ENCODE measurements at regions not wholly inside any gene's neighbourhood (a gene's known extent, or its start where the extent isn't known, plus 50 kb on each side); places are given as distances from the start of the nearest gene placed in this dataset.

DNA sequence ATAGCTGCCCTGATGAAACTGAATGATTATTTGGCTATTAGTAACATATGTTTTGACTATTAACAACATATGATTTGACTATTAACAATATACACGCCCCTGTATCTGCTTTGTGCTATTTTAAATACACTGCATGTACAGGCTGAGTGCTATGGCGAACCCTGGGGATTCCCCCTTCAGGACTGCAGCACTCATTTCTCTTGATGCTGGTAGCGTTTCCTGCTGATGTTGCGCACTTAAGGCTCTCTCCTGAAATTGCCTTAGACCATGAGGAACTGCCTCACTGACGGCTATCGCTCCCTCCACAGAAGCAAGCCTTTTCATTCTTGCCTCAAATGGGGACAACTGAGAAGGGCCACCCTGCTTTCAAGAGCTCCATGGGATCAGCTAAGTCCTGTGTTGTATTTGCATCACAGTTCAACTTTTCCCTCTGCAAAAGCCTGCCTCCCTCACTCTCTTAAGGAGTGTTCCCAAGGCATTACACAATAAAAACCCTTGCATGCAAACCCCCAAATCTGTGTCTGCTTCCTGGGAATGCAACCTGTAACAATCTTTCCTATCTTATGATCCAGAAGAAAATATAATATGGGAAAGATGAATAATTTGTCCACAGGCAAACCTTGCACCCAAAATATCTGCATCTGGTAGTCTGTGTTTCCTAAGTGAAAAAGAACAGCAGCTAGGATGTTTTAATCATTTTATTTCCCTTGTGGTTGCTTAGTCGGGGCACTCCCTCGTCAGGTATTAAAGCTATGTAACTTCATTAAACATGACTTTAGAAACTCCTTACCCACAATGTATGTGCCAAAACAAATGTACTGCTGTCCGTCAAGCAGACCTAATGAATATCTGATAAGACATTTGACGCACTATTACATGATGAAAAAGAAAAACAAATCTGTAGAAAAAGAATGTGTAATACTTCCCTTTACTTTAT, 456.4 kb downstream of the COL12A1 start:
- TF ChIP-seq, protein P1, sequence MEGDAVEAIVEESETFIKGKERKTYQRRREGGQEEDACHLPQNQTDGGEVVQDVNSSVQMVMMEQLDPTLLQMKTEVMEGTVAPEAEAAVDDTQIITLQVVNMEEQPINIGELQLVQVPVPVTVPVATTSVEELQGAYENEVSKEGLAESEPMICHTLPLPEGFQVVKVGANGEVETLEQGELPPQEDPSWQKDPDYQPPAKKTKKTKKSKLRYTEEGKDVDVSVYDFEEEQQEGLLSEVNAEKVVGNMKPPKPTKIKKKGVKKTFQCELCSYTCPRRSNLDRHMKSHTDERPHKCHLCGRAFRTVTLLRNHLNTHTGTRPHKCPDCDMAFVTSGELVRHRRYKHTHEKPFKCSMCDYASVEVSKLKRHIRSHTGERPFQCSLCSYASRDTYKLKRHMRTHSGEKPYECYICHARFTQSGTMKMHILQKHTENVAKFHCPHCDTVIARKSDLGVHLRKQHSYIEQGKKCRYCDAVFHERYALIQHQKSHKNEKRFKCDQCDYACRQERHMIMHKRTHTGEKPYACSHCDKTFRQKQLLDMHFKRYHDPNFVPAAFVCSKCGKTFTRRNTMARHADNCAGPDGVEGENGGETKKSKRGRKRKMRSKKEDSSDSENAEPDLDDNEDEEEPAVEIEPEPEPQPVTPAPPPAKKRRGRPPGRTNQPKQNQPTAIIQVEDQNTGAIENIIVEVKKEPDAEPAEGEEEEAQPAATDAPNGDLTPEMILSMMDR (conservative IDR thresholded peaks at IDR 0.05; ENCODE audit: low read depth in 2 of 2), result no peak
- no peak for TF ChIP-seq POLR2AphosphoS5 (IDR thresholded peaks at IDR 0.05; ENCODE audit: low read depth)
- TF ChIP-seq, protein P2, sequence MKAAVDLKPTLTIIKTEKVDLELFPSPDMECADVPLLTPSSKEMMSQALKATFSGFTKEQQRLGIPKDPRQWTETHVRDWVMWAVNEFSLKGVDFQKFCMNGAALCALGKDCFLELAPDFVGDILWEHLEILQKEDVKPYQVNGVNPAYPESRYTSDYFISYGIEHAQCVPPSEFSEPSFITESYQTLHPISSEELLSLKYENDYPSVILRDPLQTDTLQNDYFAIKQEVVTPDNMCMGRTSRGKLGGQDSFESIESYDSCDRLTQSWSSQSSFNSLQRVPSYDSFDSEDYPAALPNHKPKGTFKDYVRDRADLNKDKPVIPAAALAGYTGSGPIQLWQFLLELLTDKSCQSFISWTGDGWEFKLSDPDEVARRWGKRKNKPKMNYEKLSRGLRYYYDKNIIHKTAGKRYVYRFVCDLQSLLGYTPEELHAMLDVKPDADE (IDR thresholded peaks at IDR 0.05), result no peak

Data from GM23338 (cell line).